ENCODE measurements at regions not wholly inside any gene's neighbourhood (a gene's known extent, or its start where the extent isn't known, plus 50 kb on each side); places are given as distances from the start of the nearest gene placed in this dataset.

DNA sequence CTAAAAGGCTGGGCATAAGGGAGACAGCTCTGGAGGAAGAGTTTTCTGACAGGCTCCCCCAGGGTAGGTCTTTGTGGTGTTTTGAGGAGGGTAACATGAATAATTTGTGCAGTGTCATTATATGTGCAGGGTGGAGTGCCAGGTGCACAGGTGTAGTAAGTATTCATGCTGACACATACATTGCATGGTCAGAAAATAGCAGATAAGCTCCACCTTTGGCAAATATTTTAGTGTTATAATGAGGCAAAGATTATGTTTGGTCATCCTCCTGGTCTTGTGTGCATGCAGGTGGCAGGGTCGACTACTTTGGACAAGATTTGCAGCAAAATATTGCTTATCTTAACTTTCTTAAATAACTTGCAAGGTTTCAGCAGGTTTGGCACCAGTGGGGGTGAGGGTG lies 910.4 kb upstream of the PCDH10 start:
- no peak overlapping the region for H3K27ac ChIP-seq (ENCODE audit: low read length)
- no CpG with 5 or more reads among the region's 1 CpG for WGBS (ENCODE audit: insufficient coverage)
- H3K4me3 ChIP-seq (ENCODE audit: low read length), result no peak overlapping the region
- no peaks in the 10 kb centered on the region for H3K4me1 ChIP-seq (ENCODE audit: control insufficient read depth, insufficient read depth, low read length)
- no peak for DNase-seq
- no peaks in the 10 kb centered on the region for H3K9me3 ChIP-seq (replicated peaks; ENCODE audit: control insufficient read depth, low read depth, low read length)
- no peaks in the 10 kb centered on the region for H3K36me3 ChIP-seq (ENCODE audit: control insufficient read depth, insufficient read depth, low read length)
- no peaks in the 10 kb centered on the region for H3K27me3 ChIP-seq (ENCODE audit: control insufficient read depth, insufficient read depth, low read length)

DNA sequence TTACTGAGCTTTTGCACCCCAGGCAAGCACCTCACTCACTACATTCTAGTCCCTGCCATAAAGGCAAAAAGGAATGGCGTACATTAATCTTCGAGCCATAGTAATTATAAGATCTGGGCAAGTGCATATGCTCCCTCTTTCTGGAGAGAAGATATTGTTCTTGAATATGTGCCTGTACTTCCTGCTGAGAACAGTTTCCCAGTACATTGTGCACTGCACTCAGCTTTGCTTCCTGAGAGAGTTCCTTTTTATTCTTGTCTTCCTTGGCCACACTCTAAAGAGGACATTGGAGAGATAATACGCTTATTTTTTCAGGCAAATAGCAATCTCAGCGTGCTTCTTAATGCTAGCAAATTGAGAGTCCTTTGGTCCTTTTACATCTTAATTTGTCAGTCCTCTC lies 909.0 kb upstream of the PCDH10 start:
- DNase-seq, result peak; percentile 22
- Histone ChIP-seq H3K9me3 (replicated peaks; ENCODE audit: control insufficient read depth, low read depth, low read length) (no peaks in the 10 kb centered on the region), H3K4me3 (ENCODE audit: low read length) (no peak overlapping the region), H3K4me1 (ENCODE audit: control insufficient read depth, insufficient read depth, low read length) (no peaks in the 10 kb centered on the region), H3K36me3 (ENCODE audit: control insufficient read depth, insufficient read depth, low read length) (no peaks in the 10 kb centered on the region), H3K27me3 (ENCODE audit: control insufficient read depth, insufficient read depth, low read length) (no peaks in the 10 kb centered on the region), H3K27ac (ENCODE audit: low read length) (no peak overlapping the region)
- 33% methylated on average over 1 of the region's 4 CpGs for WGBS (ENCODE audit: insufficient coverage)

DNA sequence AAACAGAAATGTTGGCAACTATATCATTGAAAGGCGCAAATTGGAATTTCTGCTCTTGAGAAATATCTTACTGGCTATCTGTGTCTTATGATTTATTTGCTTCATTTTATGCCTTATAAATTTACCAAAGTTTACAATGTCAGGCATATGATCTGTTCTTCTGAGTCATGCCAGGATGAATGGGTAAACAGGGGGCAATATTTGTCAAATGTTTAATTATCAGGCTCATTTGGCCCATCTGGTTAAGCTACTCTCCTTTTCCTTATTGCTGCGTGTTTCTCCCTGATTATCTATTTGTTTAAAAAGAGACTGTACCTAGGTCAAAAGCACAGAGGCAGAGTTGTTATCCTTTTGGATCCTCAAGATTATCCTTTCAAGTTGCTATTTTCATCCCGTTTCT lies 903.8 kb upstream of the PCDH10 start:
- Histone ChIP-seq H3K4me3 (ENCODE audit: low read length) (no peak overlapping the region), H3K27me3 (ENCODE audit: control insufficient read depth, insufficient read depth, low read length) (no peaks in the 10 kb centered on the region), H3K4me1 (ENCODE audit: control insufficient read depth, insufficient read depth, low read length) (no peaks in the 10 kb centered on the region), H3K27ac (ENCODE audit: low read length) (no peak overlapping the region), H3K36me3 (ENCODE audit: control insufficient read depth, insufficient read depth, low read length) (no peaks in the 10 kb centered on the region), H3K9me3 (replicated peaks; ENCODE audit: control insufficient read depth, low read depth, low read length) (no peaks in the 10 kb centered on the region)
- no CpG with 5 or more reads among the region's 3 CpGs for WGBS (ENCODE audit: insufficient coverage)
- no peak for DNase-seq

DNA sequence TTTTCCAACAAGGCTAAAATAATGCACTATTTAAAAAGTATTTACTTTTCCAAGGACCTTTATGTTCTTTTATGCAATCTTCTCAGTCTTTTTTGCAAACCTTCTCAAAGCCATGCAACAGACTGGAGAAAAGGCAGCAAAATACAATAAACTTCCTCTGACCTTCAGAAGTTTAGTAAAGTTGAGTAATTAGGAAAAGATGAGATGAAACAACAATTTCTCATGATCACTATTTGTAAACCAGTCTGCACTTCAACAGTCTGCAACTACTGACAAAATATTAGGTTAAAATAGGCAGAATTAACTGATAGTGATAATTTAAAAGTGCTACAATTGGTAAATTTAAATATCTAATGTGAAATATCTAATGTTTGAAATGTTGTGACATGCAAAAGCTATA lies 884.9 kb upstream of the PCDH10 start:
- Histone ChIP-seq H3K4me1 (ENCODE audit: control insufficient read depth, insufficient read depth, low read length) (no peaks in the 10 kb centered on the region), H3K27me3 (ENCODE audit: control insufficient read depth, insufficient read depth, low read length) (no peaks in the 10 kb centered on the region), H3K27ac (ENCODE audit: low read length) (no peak overlapping the region), H3K36me3 (ENCODE audit: control insufficient read depth, insufficient read depth, low read length) (no peaks in the 10 kb centered on the region), H3K9me3 (replicated peaks; ENCODE audit: control insufficient read depth, low read depth, low read length) (no peaks in the 10 kb centered on the region), H3K4me3 (ENCODE audit: low read length) (no peak overlapping the region)
- peak; percentile 2 for DNase-seq

DNA sequence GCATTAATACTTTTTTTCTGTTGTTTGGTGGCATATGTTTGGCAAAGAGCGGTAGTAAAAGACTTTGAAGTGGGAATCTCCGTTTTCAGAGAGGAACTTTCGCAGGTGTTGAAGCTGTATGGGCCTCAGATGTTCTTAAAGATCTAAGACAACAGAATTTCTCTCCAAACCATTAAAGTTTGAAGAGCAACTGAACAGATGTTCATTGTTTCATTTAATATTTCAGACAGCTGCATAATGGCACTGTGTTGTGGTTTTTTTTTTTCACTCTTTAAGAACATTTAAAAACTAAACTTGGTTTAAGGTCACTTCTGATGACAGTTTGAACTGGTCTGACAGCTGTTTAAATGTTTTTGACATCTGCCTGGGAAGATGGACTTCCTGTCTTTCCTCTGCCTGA lies 882.7 kb upstream of the PCDH10 start:
- Histone ChIP-seq H3K4me3 (ENCODE audit: low read length) (no peak overlapping the region), H3K4me1 (ENCODE audit: control insufficient read depth, insufficient read depth, low read length) (no peaks in the 10 kb centered on the region), H3K36me3 (ENCODE audit: control insufficient read depth, insufficient read depth, low read length) (no peaks in the 10 kb centered on the region), H3K27me3 (ENCODE audit: control insufficient read depth, insufficient read depth, low read length) (no peaks in the 10 kb centered on the region), H3K27ac (ENCODE audit: low read length) (no peak overlapping the region), H3K9me3 (replicated peaks; ENCODE audit: control insufficient read depth, low read depth, low read length) (no peaks in the 10 kb centered on the region)
- peak; percentile 56 for DNase-seq
- no CpG with 5 or more reads among the region's 3 CpGs for WGBS (ENCODE audit: insufficient coverage)

DNA sequence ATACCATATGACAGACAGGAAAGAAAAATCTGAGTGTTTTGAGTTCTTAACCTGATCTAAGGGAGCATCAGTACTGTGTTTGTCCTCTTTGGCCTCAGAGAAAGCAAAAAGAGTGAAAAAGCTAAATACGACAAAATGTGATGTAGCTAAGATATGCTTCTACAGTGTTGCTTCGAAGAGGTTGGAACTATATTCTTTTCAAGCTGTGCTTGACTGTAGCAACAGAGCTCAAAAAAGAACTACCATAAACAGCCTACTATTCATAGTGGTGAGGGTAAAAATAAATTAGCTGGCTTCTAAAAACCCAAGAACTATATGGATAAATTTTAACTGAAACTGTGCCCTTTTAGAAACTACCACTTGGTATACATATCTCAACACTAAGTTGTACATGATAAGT lies 881.8 kb upstream of the PCDH10 start:
- Histone ChIP-seq H3K4me3 (ENCODE audit: low read length) (no peak overlapping the region), H3K27ac (ENCODE audit: low read length) (no peak overlapping the region), H3K9me3 (replicated peaks; ENCODE audit: control insufficient read depth, low read depth, low read length) (no peaks in the 10 kb centered on the region), H3K4me1 (ENCODE audit: control insufficient read depth, insufficient read depth, low read length) (no peaks in the 10 kb centered on the region), H3K36me3 (ENCODE audit: control insufficient read depth, insufficient read depth, low read length) (no peaks in the 10 kb centered on the region), H3K27me3 (ENCODE audit: control insufficient read depth, insufficient read depth, low read length) (no peaks in the 10 kb centered on the region)
- DNase-seq, result no peak
- no CpG with 5 or more reads among the region's 2 CpGs for WGBS (ENCODE audit: insufficient coverage)

DNA sequence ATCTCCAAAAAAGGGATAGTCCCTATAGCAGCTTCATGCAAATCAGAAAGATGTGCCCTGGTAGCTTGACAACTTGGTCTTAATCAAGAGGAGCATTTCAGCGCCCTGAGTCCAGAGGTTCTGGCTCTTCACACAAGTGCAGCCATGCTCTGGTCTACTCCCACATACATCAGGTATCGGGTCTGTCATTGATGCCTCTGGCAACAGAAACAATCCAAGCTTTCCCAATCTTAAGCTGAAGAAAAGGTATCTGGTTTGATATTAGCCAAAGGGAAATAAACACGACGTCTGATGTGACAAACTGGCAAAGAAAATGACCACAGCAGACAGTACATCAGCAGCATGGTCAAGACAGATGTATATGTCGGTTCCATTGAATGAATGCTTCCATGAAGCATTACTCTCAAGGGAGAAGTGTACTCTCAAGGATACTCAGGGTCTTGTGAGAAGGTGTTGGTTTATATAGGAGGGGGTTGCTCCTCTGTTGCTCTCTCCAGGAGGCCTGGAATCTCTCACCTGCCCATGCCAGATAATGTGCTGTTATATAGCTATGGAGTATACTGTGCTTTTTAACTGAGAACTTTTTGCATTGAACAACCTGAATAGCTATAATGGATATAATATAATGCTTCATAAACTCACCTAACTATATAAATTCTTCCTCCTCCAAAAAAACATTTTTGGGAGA lies 879.6 kb upstream of the PCDH10 start:
- Histone ChIP-seq H3K4me3 (ENCODE audit: low read length) (no peak overlapping the region), H3K27me3 (ENCODE audit: control insufficient read depth, insufficient read depth, low read length) (no peaks in the 10 kb centered on the region), H3K9me3 (replicated peaks; ENCODE audit: control insufficient read depth, low read depth, low read length) (no peaks in the 10 kb centered on the region), H3K27ac (ENCODE audit: low read length) (no peak overlapping the region), H3K36me3 (ENCODE audit: control insufficient read depth, insufficient read depth, low read length) (no peaks in the 10 kb centered on the region), H3K4me1 (ENCODE audit: control insufficient read depth, insufficient read depth, low read length) (no peaks in the 10 kb centered on the region)
- 85% methylated on average over 2 of the region's 5 CpGs for WGBS (ENCODE audit: insufficient coverage)
- no peak for DNase-seq

DNA sequence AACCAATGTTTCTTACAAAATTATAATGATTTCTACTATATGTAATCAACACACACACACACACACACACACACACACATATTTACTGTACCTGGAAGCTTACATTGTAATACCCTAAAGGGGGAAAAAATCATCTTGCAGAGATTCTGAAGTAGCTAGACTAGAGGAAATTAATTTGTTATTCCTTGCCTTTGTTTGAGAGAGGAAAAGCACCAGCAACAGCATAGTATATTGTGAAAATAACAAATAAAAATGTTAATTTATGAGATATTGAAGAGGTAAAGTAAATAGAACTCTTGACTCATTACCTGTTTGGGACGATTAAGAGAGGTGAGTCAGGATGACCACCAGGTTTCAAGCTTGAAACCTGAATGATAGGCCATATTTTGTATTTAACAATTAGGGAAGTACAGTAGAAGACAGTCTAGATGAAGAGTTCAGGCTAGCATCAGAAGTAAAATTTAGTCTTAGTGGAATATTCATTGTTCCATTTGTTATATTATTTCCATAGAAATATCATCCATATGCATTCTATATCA lies 873.4 kb upstream of the PCDH10 start:
- H3K4me3 ChIP-seq (ENCODE audit: low read length), result no peak overlapping the region
- no CpG with 5 or more reads among the region's 1 CpG for WGBS (ENCODE audit: insufficient coverage)
- H3K27ac ChIP-seq (ENCODE audit: low read length), result no peak overlapping the region
- no peaks in the 10 kb centered on the region for H3K27me3 ChIP-seq (ENCODE audit: control insufficient read depth, insufficient read depth, low read length)
- no peaks in the 10 kb centered on the region for H3K36me3 ChIP-seq (ENCODE audit: control insufficient read depth, insufficient read depth, low read length)
- H3K9me3 ChIP-seq (replicated peaks; ENCODE audit: control insufficient read depth, low read depth, low read length), result no peaks in the 10 kb centered on the region
- no peak for DNase-seq
- H3K4me1 ChIP-seq (ENCODE audit: control insufficient read depth, insufficient read depth, low read length), result no peaks in the 10 kb centered on the region

DNA sequence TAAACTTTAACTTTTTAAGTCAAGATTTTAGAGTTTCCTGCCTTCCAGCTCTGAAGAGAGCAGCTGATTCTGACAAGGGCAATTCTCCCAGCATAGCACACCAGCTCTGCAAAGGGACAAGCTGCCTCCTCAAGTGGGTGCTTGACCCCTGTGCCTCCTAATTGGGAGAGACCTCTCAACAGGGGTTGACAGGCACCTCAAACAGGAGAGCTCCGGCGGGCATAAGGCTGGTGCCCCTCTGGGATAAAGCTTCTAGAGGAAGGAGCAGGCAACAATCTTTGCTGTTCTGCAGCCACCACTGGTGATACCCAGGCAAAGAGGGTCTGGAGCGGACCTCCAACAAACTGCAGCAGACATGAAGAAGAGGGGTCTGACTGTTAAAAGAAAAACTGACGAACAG lies 872.9 kb upstream of the PCDH10 start:
- no peaks in the 10 kb centered on the region for H3K4me1 ChIP-seq (ENCODE audit: control insufficient read depth, insufficient read depth, low read length)
- DNase-seq, result no peak
- 88% methylated on average over 2 of the region's 4 CpGs for WGBS (ENCODE audit: insufficient coverage)
- no peak overlapping the region for H3K4me3 ChIP-seq (ENCODE audit: low read length)
- no peaks in the 10 kb centered on the region for H3K9me3 ChIP-seq (replicated peaks; ENCODE audit: control insufficient read depth, low read depth, low read length)
- H3K36me3 ChIP-seq (ENCODE audit: control insufficient read depth, insufficient read depth, low read length), result no peaks in the 10 kb centered on the region
- no peaks in the 10 kb centered on the region for H3K27me3 ChIP-seq (ENCODE audit: control insufficient read depth, insufficient read depth, low read length)
- H3K27ac ChIP-seq (ENCODE audit: low read length), result no peak overlapping the region

DNA sequence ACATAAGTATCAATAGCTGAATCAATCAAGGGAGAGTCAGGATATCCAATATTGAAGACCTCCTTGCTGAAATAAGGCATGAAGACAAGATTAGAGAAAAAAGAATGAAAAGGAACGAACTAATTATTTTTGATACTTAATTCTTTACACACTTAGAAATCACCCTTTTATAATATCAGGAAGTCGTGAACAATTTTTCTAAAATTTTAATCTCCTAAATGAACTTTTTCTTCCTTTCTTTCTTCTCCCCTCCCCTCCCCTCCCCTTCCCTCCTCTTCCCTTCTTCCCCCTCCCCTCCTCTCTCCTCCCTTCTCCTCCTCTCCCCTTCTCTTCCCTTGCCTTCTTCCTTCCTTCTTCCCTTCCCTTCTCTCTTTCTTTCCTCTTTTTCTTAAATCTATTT lies 872.1 kb upstream of the PCDH10 start:
- Histone ChIP-seq H3K36me3 (ENCODE audit: control insufficient read depth, insufficient read depth, low read length) (no peaks in the 10 kb centered on the region), H3K4me3 (ENCODE audit: low read length) (no peak overlapping the region), H3K4me1 (ENCODE audit: control insufficient read depth, insufficient read depth, low read length) (no peaks in the 10 kb centered on the region), H3K27ac (ENCODE audit: low read length) (no peak overlapping the region), H3K9me3 (replicated peaks; ENCODE audit: control insufficient read depth, low read depth, low read length) (no peaks in the 10 kb centered on the region), H3K27me3 (ENCODE audit: control insufficient read depth, insufficient read depth, low read length) (no peaks in the 10 kb centered on the region)
- no peak for DNase-seq
- WGBS (ENCODE audit: insufficient coverage), result 100% methylated on average over 1 of the region's 2 CpGs

DNA sequence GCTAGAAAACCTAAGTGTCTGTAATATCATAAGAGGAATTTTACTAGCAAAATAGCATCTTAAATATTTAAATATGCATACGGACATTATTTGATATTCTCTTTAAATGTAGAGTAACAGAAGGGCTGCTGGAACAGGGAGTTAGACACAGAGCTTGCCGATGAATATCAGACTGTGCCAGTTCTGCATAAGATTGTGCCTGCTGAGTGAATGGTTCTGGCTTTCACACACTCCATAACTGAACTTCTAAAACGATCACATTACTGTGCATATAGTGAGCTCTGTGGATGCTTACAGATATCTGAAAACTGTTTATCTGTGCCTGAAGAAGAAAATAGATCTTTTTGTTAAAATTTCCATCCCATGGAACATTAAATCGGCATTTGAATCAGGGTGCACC lies 867.4 kb upstream of the PCDH10 start:
- H3K27ac ChIP-seq (ENCODE audit: low read length), result no peak overlapping the region
- DNase-seq, result no peak
- no peaks in the 10 kb centered on the region for H3K27me3 ChIP-seq (ENCODE audit: control insufficient read depth, insufficient read depth, low read length)
- no peak overlapping the region for H3K4me3 ChIP-seq (ENCODE audit: low read length)
- H3K36me3 ChIP-seq (ENCODE audit: control insufficient read depth, insufficient read depth, low read length), result no peaks in the 10 kb centered on the region
- H3K9me3 ChIP-seq (replicated peaks; ENCODE audit: control insufficient read depth, low read depth, low read length), result peaks cover 8% of the 10 kb centered on the region
- no peaks in the 10 kb centered on the region for H3K4me1 ChIP-seq (ENCODE audit: control insufficient read depth, insufficient read depth, low read length)
- no CpG with 5 or more reads among the region's 4 CpGs for WGBS (ENCODE audit: insufficient coverage)
